ENCODE measurements at regions not wholly inside any gene's neighbourhood (a gene's known extent, or its start where the extent isn't known, plus 50 kb on each side); places are given as distances from the start of the nearest gene placed in this dataset.

DNA sequence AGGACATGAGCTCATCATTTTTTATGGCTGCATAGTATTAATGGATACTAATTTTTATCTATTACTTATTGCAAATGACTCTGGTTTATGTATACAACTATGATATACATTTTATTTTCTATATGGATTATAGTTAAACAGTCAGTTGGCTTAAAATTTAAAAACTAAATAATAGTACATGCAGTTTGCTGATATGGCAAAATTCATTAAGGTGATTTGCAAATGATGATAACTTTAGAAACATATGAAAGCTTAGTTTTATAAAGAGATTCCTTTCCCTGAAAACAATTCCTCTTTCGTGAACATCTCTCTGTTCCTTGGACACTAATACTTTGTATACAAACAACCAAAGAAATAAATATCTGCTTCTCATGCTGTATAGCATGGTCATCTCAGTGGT is 165.5 kb upstream of the SEMA3E start:
- no peaks in the 10 kb centered on the region for H3K36me3 ChIP-seq (ENCODE audit: control insufficient read depth in 2 of 2, insufficient read depth in 1 of 2, low read length in 2 of 2)
- no peak overlapping the region for H3K27ac ChIP-seq (ENCODE audit: extremely low read depth, low read depth, low read length)
- ChIA-PET CTCF (interaction anchor here (0.6 kb wide), 1 partner anchor 1732 kb away, joined by 3 read pairs; no protein-coding TSS in a partner anchor), POLR2A (no interaction called here)
- H3K4me1 ChIP-seq (ENCODE audit: control insufficient read depth, insufficient read depth, low read length), result no peaks in the 10 kb centered on the region
- H3K4me3 ChIP-seq (ENCODE audit: low read depth, low read length), result no peak overlapping the region
- no peaks in the 10 kb centered on the region for H3K9me3 ChIP-seq (ENCODE audit: control insufficient read depth, insufficient read depth, low read depth, low read length)
- TF ChIP-seq, protein P1, sequence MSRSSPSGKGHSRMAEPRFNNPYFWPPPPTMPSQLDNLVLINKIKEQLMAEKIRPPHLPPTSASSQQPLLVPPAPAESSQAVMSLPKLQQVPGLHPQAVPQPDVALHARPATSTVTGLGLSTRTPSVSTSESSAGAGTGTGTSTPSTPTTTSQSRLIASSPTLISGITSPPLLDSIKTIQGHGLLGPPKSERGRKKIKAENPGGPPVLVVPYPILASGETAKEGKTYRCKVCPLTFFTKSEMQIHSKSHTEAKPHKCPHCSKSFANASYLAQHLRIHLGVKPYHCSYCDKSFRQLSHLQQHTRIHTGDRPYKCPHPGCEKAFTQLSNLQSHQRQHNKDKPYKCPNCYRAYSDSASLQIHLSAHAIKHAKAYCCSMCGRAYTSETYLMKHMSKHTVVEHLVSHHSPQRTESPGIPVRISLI (tag by site-specific recombination; IDR thresholded peaks at IDR 0.05), result no peak
- TF ChIP-seq ZNF26 (tag by site-specific recombination; IDR thresholded peaks at IDR 0.05) (no peak), ZBTB20 (tag by site-specific recombination; IDR thresholded peaks at IDR 0.05) (no peak), KLF1 (tag by site-specific recombination; IDR thresholded peaks at IDR 0.05) (no peak), ZBTB1 (tag by site-specific recombination; IDR thresholded peaks at IDR 0.05) (no peak), ZBTB49 (tag by site-specific recombination; IDR thresholded peaks at IDR 0.05; ENCODE audit: low read depth) (no peak), MYNN (tag by site-specific recombination; IDR thresholded peaks at IDR 0.05; ENCODE audit: borderline replicate concordance) (no peak), ZNF837 (tag by site-specific recombination; IDR thresholded peaks at IDR 0.05) (no peak), ZNF792 (tag by site-specific recombination; IDR thresholded peaks at IDR 0.05) (no peak), ZNF398 (tag by site-specific recombination; IDR thresholded peaks at IDR 0.05) (no peak), KLF7 (tag by site-specific recombination; IDR thresholded peaks at IDR 0.05; ENCODE audit: borderline replicate concordance) (no peak), GFI1B (tag by site-specific recombination; IDR thresholded peaks at IDR 0.05) (no peak), ZNF148 (tag by site-specific recombination; IDR thresholded peaks at IDR 0.05; ENCODE audit: borderline replicate concordance) (no peak), ZNF311 (tag by site-specific recombination; IDR thresholded peaks at IDR 0.05; ENCODE audit: borderline replicate concordance) (no peak), ZNF324 (tag by site-specific recombination; IDR thresholded peaks at IDR 0.05) (no peak)
- TF ChIP-seq, protein P2, sequence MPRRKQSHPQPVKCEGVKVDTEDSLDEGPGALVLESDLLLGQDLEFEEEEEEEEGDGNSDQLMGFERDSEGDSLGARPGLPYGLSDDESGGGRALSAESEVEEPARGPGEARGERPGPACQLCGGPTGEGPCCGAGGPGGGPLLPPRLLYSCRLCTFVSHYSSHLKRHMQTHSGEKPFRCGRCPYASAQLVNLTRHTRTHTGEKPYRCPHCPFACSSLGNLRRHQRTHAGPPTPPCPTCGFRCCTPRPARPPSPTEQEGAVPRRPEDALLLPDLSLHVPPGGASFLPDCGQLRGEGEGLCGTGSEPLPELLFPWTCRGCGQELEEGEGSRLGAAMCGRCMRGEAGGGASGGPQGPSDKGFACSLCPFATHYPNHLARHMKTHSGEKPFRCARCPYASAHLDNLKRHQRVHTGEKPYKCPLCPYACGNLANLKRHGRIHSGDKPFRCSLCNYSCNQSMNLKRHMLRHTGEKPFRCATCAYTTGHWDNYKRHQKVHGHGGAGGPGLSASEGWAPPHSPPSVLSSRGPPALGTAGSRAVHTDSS (tag by site-specific recombination; IDR thresholded peaks at IDR 0.05), result no peak
- TF ChIP-seq, protein P3, sequence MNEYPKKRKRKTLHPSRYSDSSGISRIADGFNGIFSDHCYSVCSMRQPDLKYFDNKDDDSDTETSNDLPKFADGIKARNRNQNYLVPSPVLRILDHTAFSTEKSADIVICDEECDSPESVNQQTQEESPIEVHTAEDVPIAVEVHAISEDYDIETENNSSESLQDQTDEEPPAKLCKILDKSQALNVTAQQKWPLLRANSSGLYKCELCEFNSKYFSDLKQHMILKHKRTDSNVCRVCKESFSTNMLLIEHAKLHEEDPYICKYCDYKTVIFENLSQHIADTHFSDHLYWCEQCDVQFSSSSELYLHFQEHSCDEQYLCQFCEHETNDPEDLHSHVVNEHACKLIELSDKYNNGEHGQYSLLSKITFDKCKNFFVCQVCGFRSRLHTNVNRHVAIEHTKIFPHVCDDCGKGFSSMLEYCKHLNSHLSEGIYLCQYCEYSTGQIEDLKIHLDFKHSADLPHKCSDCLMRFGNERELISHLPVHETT (tag by site-specific recombination; IDR thresholded peaks at IDR 0.05), result no peak
- TF ChIP-seq, protein P4, sequence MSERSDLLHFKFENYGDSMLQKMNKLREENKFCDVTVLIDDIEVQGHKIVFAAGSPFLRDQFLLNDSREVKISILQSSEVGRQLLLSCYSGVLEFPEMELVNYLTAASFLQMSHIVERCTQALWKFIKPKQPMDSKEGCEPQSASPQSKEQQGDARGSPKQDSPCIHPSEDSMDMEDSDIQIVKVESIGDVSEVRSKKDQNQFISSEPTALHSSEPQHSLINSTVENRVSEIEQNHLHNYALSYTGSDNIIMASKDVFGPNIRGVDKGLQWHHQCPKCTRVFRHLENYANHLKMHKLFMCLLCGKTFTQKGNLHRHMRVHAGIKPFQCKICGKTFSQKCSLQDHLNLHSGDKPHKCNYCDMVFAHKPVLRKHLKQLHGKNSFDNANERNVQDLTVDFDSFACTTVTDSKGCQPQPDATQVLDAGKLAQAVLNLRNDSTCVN (tag by site-specific recombination; optimal IDR thresholded peaks at IDR 0.05), result no peak
- TF ChIP-seq, protein P5, sequence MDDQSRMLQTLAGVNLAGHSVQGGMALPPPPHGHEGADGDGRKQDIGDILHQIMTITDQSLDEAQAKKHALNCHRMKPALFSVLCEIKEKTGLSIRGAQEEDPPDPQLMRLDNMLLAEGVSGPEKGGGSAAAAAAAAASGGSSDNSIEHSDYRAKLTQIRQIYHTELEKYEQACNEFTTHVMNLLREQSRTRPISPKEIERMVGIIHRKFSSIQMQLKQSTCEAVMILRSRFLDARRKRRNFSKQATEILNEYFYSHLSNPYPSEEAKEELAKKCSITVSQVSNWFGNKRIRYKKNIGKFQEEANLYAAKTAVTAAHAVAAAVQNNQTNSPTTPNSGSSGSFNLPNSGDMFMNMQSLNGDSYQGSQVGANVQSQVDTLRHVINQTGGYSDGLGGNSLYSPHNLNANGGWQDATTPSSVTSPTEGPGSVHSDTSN (CRISPR knock-in tag; IDR thresholded peaks at IDR 0.05), result no peak

Measured in HEK293 (cell line).